ENCODE measurements at regions not wholly inside any gene's neighbourhood (a gene's known extent, or its start where the extent isn't known, plus 50 kb on each side); places are given as distances from the start of the nearest gene placed in this dataset.

- Histone ChIP-seq H3K4me2 (ENCODE audit: insufficient read depth, insufficient read length, low read length) (no peak overlapping the region), H2BK15ac (ENCODE audit: low read depth, low read length) (no peak overlapping the region), H3K9ac (ENCODE audit: extremely low read depth, insufficient read length, low read length) (no peak overlapping the region), H4K5ac (ENCODE audit: insufficient read length, low read depth, low read length) (no peak overlapping the region), H2BK120ac (ENCODE audit: low read depth, low read length, poor library complexity, severe bottlenecking) (no peak overlapping the region), H3K23ac (ENCODE audit: insufficient read length, low read depth, low read length) (no peak overlapping the region), H3K9me3 (ENCODE audit: control insufficient read depth, low read depth, low read length) (no peaks in the 10 kb centered on the region), H3K4ac (ENCODE audit: low read depth, low read length) (no peak overlapping the region), H3T11ph (ENCODE audit: low read length) (no peak overlapping the region), H3K18ac (ENCODE audit: insufficient read length, low read depth, low read length) (no peak overlapping the region), H2BK12ac (ENCODE audit: insufficient read length, low read depth, low read length) (no peak overlapping the region), H3K56ac (ENCODE audit: insufficient read length, low read depth, low read length) (no peak overlapping the region), H3K27me3 (ENCODE audit: insufficient read depth, low read length) (no peaks in the 10 kb centered on the region), H3K23me2 (ENCODE audit: insufficient read length, low read depth, low read length, poor library complexity, severe bottlenecking) (no peaks in the 10 kb centered on the region), H3K14ac (ENCODE audit: insufficient read depth, low read length) (no peak overlapping the region), H3K79me1 (ENCODE audit: insufficient read depth, low read depth, low read length, poor library complexity, severe bottlenecking) (no peaks in the 10 kb centered on the region), H2AFZ (ENCODE audit: low read length) (no peak overlapping the region), H4K8ac (replicated peaks; ENCODE audit: insufficient read length, low read depth, low read length) (no peak overlapping the region), H3K4me1 (ENCODE audit: insufficient read depth, low read length) (no peaks in the 10 kb centered on the region), H2BK20ac (ENCODE audit: low read depth, low read length, poor library complexity, severe bottlenecking) (no peak overlapping the region), H3K79me2 (ENCODE audit: insufficient read depth, low read length) (no peaks in the 10 kb centered on the region), H2BK5ac (ENCODE audit: insufficient read length, low read length) (no peak overlapping the region), H4K20me1 (ENCODE audit: control insufficient read depth, insufficient read depth, insufficient read length) (no peaks in the 10 kb centered on the region), H2AK5ac (ENCODE audit: insufficient read length, low read length) (no peak overlapping the region), H4K91ac (ENCODE audit: insufficient read length, low read depth, low read length) (no peak overlapping the region), H3K27ac (ENCODE audit: insufficient read length, low read depth, low read length) (no peak overlapping the region)
- Mint-ChIP-seq H3K36me3 (ENCODE audit: insufficient read depth in 1 of 3, low read depth in 3 of 3) (no peaks in the 10 kb centered on the region), H3K27ac (no peak overlapping the region), H3K27me3 (ENCODE audit: low read depth) (no peaks in the 10 kb centered on the region; the same call in 1 of the 2 replicates), H3K4me3 (no peak overlapping the region), H3K4me1 (peaks cover 0 to 5% of the 10 kb centered on the region in 2 experiments; a peak in 2 of 4 replicates), H3K9me3 (no peaks in the 10 kb centered on the region)
- no CpG with 5 or more reads among the region's 3 CpGs for WGBS (ENCODE audit: extremely low coverage, insufficient read length, low lambda C conversion rate)
- no peak for DNase-seq
- TF ChIP-seq CTCF (conservative IDR thresholded peaks at IDR 0.05) = no peak
These were observed 80.1 kb downstream of the EBLN2 start for GRCh38 chr3:73141525-73141924.
